Stimulated activated naive CD8-positive, alpha-beta T cell treated with anti-CD3 and anti-CD28 coated beads, Interleukin-15, Interleukin-2, amounts not matched to agents 100 U/mL and 50 U/mL, for 24 hours (primary cell): ENCODE measurements at regions not wholly inside any gene's neighbourhood (a gene's known extent, or its start where the extent isn't known, plus 50 kb on each side); places are given as distances from the start of the nearest gene placed in this dataset.

Source experiments
- ATAC-seq: fragments of 150-1000 bp; cut with Tn5 transposase; one replicate; pipeline ENCODE4 v1.10.0; 2021
- DNase-seq: peaks from one replicate; pipeline ENCODE4 v3.0.0; 2021

DNA sequence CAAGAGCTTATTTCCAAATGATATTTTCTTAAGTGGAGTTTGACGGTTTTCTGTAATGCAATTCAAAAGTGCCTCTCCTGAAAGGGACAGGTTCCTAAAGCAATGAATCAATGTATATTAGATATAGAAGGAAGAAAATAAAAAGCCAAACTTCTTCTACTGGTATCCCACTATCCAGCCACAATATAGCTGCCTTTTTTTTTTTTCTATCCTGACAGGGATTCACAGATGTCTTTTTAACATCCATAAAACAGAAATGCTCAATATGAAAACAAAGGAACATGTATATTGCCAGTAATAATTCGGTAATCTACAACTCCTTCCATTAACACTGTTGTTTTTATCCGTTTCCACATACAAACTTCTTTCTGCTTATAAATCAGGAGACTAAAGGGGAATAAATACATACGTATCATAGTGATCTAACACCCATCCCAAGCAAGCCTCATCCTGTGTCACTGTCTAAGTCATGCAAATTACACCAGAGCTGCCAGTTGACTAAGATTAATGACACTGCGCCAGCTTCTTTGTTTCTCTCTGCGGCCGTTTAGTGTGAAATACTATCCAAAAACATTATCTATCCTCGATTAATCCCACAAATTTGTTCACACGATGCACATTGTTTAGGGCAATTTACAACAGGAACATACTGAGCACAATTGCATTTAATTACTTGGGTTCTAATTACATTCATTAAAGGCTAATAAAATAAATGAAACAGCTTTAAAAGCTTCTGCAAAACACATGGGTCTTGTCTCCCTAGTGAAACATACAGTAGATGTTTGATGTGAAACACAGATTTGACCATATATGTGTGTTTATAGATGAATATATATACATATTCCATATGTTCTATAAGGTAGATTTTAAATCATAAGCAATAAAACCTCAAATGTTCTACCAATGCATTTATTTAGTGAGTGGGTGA is 51.9 kb upstream of the CDIN1 start:
- no peak for DNase-seq
- ATAC-seq = no peak

GRCh38 chr15:36529296-36530011 is 50.0 kb upstream of the CDIN1 start:
- no peak for DNase-seq
- no peak for ATAC-seq
